Peyer's patch (tissue), 4 donors: ENCODE measurements at regions not wholly inside any gene's neighbourhood (a gene's known extent, or its start where the extent isn't known, plus 50 kb on each side); places are given as distances from the start of the nearest gene placed in this dataset.
A peak's percentile ranks its signal among the peaks of the same experiment; 100 is the strongest.

Experiments used
- DNase-seq, 3 donors: peaks; one replicate each; pipeline ENCODE4 v3.0.0-alpha.2; 2017 to 2019
- H3K27ac ChIP-seq, 4 donors: fragments of 200-600 bp; sonication (generic); one replicate each; pipeline ENCODE4 v1.5.1; 2016 to 2019
- H3K27me3 ChIP-seq, 2 donors: fragments of 200-600 bp; sonication (generic); one replicate each; pipeline ENCODE4 v1.5.1; 2019
- H3K36me3 ChIP-seq, 3 donors: fragments of 200-600 bp; sonication (generic); one replicate each; pipeline ENCODE4 v1.5.1; 2016 to 2019
- H3K4me1 ChIP-seq, 4 donors: fragments of 200-600 bp; sonication (generic); one replicate each; pipeline ENCODE4 v1.5.1; 2016 to 2019
- H3K4me3 ChIP-seq, 4 donors: fragments of 200-600 bp; sonication (generic); 1 replicate in 3 of 4; 2 replicates in 1 of 4; pipeline ENCODE4 v1.5.1; 2016 to 2019; ENCODE audit warnings: mild to moderate bottlenecking in 1 of 4
- H3K9me3 ChIP-seq, 4 donors: fragments of 200-600 bp; sonication (generic); one replicate each; pipeline ENCODE4 v1.5.1; 2016 to 2019; ENCODE audit warnings: mild to moderate bottlenecking in 1 of 4
- CTCF ChIP-seq, 6 experiments: fragments of 450-650 bp in 4 of 6; fragments of 200-600 bp in 2 of 6; sonication (generic) in 1 of 6; IDR thresholded peaks; one replicate each; pipeline ENCODE4 v1.5.1; 2017 to 2019; ENCODE audit warnings: antibody characterized with exemption in 6 of 6, mild to moderate bottlenecking in 3 of 6, moderate library complexity in 1 of 6
- POLR2A ChIP-seq, 2 donors: fragments of 450-650 bp; IDR thresholded peaks; one replicate each; pipeline ENCODE4 v1.5.1; 2017; ENCODE audit warnings: antibody characterized with exemption in 2 of 2, mild to moderate bottlenecking in 2 of 2, moderate library complexity in 2 of 2

GRCh38 chr13:29959086-29959485 is 108.7 kb upstream of the UBL3 start:
- no peak overlapping the region for H3K27ac ChIP-seq
- TF ChIP-seq CTCF (IDR thresholded peaks at IDR 0.05) = no peak
- TF ChIP-seq POLR2A (IDR thresholded peaks at IDR 0.05) = no peak
- no peak for DNase-seq
- no peaks in the 10 kb centered on the region for H3K4me1 ChIP-seq
- H3K27me3 ChIP-seq = no peaks in the 10 kb centered on the region
- H3K36me3 ChIP-seq = no peaks in the 10 kb centered on the region
- no peak overlapping the region for H3K4me3 ChIP-seq
- no peaks in the 10 kb centered on the region for H3K9me3 ChIP-seq

- TF ChIP-seq POLR2A (IDR thresholded peaks at IDR 0.05) = no peak
- no peak for TF ChIP-seq CTCF (IDR thresholded peaks at IDR 0.05)
- DNase-seq = peak in 2 of 3 donors; percentile 24 to 74
Measured at GRCh38 chr13:29958476-29958875, 108.1 kb upstream of the UBL3 start.

GRCh38 chr13:29957320-29957719 is 106.9 kb upstream of the UBL3 start:
- TF ChIP-seq POLR2A (IDR thresholded peaks at IDR 0.05) (no peak), CTCF (IDR thresholded peaks at IDR 0.05) (no peak)
- H3K36me3 ChIP-seq = no peaks in the 10 kb centered on the region
- no peaks in the 10 kb centered on the region for H3K27me3 ChIP-seq
- H3K4me3 ChIP-seq = no peak overlapping the region
- no peaks in the 10 kb centered on the region for H3K9me3 ChIP-seq
- no peak for DNase-seq
- no peaks in the 10 kb centered on the region for H3K4me1 ChIP-seq
- no peak overlapping the region for H3K27ac ChIP-seq

More at GRCh38 chr13:29958476-29958875, 108.1 kb upstream of the UBL3 start:
- Histone ChIP-seq H3K27me3 (no peaks in the 10 kb centered on the region), H3K27ac (no peak overlapping the region), H3K9me3 (no peaks in the 10 kb centered on the region), H3K4me1 (no peaks in the 10 kb centered on the region), H3K36me3 (no peaks in the 10 kb centered on the region), H3K4me3 (no peak overlapping the region)

- TF ChIP-seq POLR2A (IDR thresholded peaks at IDR 0.05) = no peak
- no peak for TF ChIP-seq CTCF (IDR thresholded peaks at IDR 0.05)
- H3K27ac ChIP-seq = no peak overlapping the region
- no peaks in the 10 kb centered on the region for H3K9me3 ChIP-seq
- no peak overlapping the region for H3K4me3 ChIP-seq
- no peaks in the 10 kb centered on the region for H3K27me3 ChIP-seq
- DNase-seq = no peak
- H3K36me3 ChIP-seq = no peaks in the 10 kb centered on the region
- H3K4me1 ChIP-seq = no peaks in the 10 kb centered on the region
Measured at GRCh38 chr13:29956853-29957252, 106.4 kb upstream of the UBL3 start.

GRCh38 chr13:29955137-29955650 is 104.8 kb upstream of the UBL3 start:
- no peak for TF ChIP-seq POLR2A (IDR thresholded peaks at IDR 0.05)
- no peak for TF ChIP-seq CTCF (IDR thresholded peaks at IDR 0.05)
- Histone ChIP-seq H3K36me3 (no peaks in the 10 kb centered on the region), H3K4me3 (no peak overlapping the region), H3K27ac (no peak overlapping the region), H3K4me1 (no peaks in the 10 kb centered on the region), H3K27me3 (no peaks in the 10 kb centered on the region), H3K9me3 (no peaks in the 10 kb centered on the region)
- DNase-seq = no peak
